ENCODE measurements at regions not wholly inside any gene's neighbourhood (a gene's known extent, or its start where the extent isn't known, plus 50 kb on each side); places are given as distances from the start of the nearest gene placed in this dataset.

DNA sequence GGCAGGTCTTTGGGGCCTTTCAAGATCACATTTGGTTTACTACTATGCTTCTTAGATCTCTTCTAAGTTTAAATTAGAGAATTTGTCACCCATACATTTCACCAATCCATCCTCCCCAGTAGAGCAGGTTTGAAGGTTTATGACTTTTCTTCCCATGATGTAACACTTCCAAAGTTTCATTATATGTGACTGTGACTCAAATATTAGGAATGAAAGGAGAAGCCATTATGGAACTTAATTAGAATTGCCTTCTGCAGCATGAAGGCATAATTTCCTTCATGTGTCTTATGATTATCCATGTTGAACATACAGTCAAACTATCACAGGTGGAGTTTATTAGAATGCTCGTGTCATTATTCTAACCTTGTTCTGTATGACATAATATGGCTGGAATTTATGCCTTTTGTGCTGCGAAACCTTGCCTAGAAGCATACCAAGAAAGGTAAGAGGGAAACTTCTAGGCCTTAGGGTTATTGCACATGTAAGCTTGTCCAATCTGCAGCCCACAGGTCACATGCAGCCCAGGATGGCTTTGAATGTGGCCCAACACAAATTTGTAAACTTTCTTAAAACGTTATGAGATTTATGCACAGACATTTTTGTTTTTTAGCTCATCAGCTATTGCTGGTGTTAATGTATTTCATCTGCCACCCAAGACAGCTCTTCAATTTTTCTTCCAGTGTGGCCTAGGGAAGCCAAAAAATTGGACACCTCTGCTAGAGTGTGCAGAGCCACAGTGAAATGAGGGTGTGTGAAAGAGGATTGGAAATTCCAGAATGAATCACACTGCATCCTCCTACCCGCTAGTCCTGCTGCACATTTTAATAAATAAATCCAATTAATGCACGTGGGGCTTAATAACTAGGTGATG, 133.6 kb downstream of the TMEM26 start:
- TF ChIP-seq, protein P1, sequence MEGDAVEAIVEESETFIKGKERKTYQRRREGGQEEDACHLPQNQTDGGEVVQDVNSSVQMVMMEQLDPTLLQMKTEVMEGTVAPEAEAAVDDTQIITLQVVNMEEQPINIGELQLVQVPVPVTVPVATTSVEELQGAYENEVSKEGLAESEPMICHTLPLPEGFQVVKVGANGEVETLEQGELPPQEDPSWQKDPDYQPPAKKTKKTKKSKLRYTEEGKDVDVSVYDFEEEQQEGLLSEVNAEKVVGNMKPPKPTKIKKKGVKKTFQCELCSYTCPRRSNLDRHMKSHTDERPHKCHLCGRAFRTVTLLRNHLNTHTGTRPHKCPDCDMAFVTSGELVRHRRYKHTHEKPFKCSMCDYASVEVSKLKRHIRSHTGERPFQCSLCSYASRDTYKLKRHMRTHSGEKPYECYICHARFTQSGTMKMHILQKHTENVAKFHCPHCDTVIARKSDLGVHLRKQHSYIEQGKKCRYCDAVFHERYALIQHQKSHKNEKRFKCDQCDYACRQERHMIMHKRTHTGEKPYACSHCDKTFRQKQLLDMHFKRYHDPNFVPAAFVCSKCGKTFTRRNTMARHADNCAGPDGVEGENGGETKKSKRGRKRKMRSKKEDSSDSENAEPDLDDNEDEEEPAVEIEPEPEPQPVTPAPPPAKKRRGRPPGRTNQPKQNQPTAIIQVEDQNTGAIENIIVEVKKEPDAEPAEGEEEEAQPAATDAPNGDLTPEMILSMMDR (IDR thresholded peaks at IDR 0.05; ENCODE audit: low read depth, low read length): no peak
- H3K4me3 ChIP-seq (ENCODE audit: low read depth, low read length): no peak overlapping the region

DNA sequence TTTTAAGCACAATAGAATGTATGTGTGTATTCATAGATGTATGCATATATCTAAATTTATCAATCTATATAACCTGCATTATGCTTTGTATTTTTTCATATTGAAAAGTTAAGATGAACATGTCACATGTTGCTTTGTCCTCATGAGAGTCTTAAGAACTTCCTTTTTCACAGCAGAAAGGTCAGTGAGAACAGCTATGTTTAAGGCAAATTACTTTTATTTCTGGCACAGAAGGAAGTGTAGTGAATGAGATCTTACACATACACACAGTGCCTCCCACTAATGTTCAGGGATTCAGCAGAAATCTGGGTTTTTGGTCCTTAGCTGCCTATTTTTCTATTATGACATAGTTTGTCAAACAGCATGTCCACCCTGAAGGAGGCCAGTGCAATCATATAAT, 134.8 kb downstream of the TMEM26 start:
- TF ChIP-seq, protein P1 (IDR thresholded peaks at IDR 0.05; ENCODE audit: low read depth, low read length): no peak
- no peak overlapping the region for H3K4me3 ChIP-seq (ENCODE audit: low read depth, low read length)

- no peak overlapping the region for H3K4me3 ChIP-seq (ENCODE audit: low read depth, low read length)
- TF ChIP-seq, protein P1 (IDR thresholded peaks at IDR 0.05; ENCODE audit: low read depth, low read length): no peak
These were observed 135.5 kb downstream of the TMEM26 start for GRCh38 chr10:61317706-61318105.

DNA sequence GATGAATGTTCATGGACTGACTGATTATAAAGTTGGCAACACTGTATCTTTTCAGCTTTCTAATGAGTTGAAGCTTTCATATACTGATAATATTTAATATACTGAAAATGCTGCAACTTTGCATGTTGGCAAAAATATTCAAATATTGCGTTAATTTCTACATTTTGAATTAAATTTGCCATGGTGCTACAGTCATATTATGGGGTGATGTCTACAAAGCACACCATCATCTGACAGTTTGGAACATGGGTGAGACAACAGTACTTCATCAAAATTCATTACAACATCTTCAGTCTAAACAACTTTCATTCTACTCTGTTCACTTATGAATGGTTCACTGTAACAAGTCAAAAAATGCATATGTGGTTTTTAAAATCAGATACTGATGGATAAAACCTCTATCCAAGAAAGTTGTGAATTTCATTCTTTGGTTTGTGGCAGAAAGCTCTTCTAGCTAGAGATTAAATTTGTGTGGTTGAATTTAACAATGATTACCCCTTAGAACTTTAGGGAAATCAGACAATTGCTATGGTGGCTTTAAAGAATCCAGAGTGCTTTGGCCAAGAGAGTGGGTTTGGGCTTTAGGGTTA, 136.4 kb downstream of the TMEM26 start:
- TF ChIP-seq, protein P1 (IDR thresholded peaks at IDR 0.05; ENCODE audit: low read depth, low read length): no peak
- no peak overlapping the region for H3K4me3 ChIP-seq (ENCODE audit: low read depth, low read length)

GRCh38 chr10:61314273-61314672, 138.9 kb downstream of the TMEM26 start:
- no peak overlapping the region for H3K4me3 ChIP-seq (ENCODE audit: low read depth, low read length)
- TF ChIP-seq, protein P1 (IDR thresholded peaks at IDR 0.05; ENCODE audit: low read depth, low read length): no peak

GRCh38 chr10:61313460-61313859, 139.7 kb downstream of the TMEM26 start:
- TF ChIP-seq, protein P1 (IDR thresholded peaks at IDR 0.05; ENCODE audit: low read depth, low read length): no peak
- no peak overlapping the region for H3K4me3 ChIP-seq (ENCODE audit: low read depth, low read length)

DNA sequence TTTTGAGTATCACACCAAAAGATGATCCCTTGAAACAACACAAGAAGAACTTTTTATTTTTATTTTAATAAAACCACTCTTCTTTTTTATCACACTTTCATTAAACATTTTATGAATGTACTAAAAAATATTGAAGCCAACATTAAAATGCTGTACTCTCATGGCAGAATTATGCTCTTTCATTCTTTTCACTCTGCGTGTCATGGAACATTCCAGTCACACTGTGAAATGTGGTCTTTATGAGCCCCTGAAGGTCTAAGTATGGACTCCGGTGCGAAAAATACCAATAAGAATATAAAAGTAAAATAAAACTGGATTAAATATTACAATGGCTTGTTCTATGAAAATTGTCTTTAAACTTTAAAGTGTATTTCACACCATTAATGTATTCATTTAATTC, 148.4 kb downstream of the TMEM26 start:
- H3K4me3 ChIP-seq (ENCODE audit: low read depth, low read length): no peak overlapping the region
- TF ChIP-seq, protein P1 (IDR thresholded peaks at IDR 0.05; ENCODE audit: low read depth, low read length): no peak

Data from WI38 (cell line).